Activated T-helper 17 cell treated with anti-CD3 and anti-CD28 coated beads, Interleukin-2, amount 50 U/mL, for 72 hours (primary cell): ENCODE measurements at regions not wholly inside any gene's neighbourhood (a gene's known extent, or its start where the extent isn't known, plus 50 kb on each side); places are given as distances from the start of the nearest gene placed in this dataset.

Source experiments
- ATAC-seq: fragments of 150-1000 bp; cut with Tn5 transposase; replicated peaks from 2 replicates; pipeline ENCODE4 v1.10.0; 2021; ENCODE audit warnings: mild to moderate bottlenecking, moderate library complexity
- H3K27ac Mint-ChIP-seq: one replicate; pipeline ENCODE4 v1.8.0; 2022; ENCODE audit warnings: mixed read lengths
- H3K27me3 Mint-ChIP-seq: one replicate; pipeline ENCODE4 v1.8.0; 2022; ENCODE audit warnings: mixed read lengths
- H3K36me3 Mint-ChIP-seq: one replicate; pipeline ENCODE4 v1.8.0; 2022; ENCODE audit warnings: low read depth, mild to moderate bottlenecking, mixed read lengths
- H3K4me1 Mint-ChIP-seq: one replicate; pipeline ENCODE4 v1.8.0; 2022; ENCODE audit warnings: mixed read lengths
- H3K4me3 Mint-ChIP-seq: one replicate; pipeline ENCODE4 v1.8.0; 2022; ENCODE audit warnings: mild to moderate bottlenecking, mixed read lengths
- H3K9me3 Mint-ChIP-seq: one replicate; pipeline ENCODE4 v1.8.0; 2022; ENCODE audit warnings: mixed read lengths

DNA sequence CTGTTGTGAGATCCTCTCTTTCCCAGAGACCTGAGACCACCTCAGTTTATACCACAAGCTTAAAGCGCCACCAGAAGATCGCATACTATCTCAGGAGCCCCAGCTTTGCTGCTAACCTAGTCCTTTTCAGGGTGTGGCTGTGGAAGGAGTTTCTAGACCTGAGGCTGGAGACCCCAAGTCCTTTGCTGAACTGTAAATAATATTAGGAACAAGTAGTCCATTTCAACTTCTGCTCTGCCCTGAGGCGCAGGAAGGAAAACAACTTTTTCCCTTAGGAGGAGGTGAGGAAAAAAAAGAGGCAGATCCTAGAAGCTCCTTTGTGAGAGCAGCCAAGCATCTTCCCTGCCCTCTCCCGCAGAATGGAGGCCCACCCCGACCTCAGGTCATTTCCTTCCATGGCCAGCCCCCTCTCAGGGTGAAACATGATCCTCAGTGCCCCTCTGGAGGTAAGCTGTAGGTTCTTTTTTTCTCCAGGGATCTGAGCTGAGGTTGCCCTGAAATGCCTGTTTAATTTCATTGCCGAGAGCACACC is 122.8 kb upstream of the LGALSL start:
- H3K4me1 Mint-ChIP-seq: peaks cover 11% of the 10 kb centered on the region
- H3K27ac Mint-ChIP-seq: peak overlapping the region; percentile 6
- peak overlapping the region; percentile 12 for H3K4me3 Mint-ChIP-seq
- no peak for ATAC-seq
- H3K9me3 Mint-ChIP-seq: no peaks in the 10 kb centered on the region
- H3K36me3 Mint-ChIP-seq: peaks cover 3% of the 10 kb centered on the region
- no peaks in the 10 kb centered on the region for H3K27me3 Mint-ChIP-seq

DNA sequence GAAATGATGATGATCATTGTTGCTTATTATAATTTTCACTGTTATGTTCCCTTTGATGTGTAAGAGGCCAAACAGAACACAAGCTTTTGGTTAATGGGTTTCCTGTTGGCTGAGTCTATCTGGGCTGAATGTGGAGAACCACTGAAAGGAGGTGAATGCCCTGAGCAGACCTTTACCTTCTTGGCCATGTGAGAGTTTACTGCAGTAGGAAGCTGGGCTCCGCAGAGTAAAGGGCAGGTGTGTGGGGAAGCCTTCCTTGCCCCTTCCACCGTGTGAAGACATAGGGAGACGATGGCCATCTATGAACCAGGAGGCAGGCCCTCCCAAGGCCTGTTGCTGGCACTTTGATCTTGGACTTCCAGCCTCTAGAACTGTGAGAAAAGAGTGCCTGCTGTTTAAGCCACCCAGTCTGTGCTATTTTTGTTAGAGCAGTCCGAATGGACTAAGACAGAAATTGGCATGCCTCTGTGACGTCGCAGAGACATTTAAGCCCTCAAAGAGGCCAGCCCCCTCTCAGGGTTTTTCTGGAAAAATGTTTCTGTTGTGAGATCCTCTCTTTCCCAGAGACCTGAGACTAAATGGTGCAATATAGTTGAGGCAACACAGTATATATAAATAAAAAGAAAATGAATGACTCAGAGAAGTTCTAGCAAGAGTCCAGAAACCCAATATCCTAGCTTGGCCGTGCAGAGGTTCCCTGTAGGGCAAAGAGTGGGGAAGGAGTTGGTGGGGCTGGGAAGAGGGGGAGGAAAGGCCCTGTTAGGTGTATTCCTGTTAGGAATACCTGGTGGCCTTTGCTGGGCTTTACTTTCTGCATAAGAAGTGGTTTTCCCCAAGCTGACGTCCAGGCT is 121.9 kb upstream of the LGALSL start:
- Mint-ChIP-seq H3K27me3 (no peaks in the 10 kb centered on the region), H3K27ac (no peak overlapping the region), H3K9me3 (no peaks in the 10 kb centered on the region), H3K4me3 (no peak overlapping the region), H3K36me3 (no peaks in the 10 kb centered on the region), H3K4me1 (peaks cover 5% of the 10 kb centered on the region)
- no peak for ATAC-seq

DNA sequence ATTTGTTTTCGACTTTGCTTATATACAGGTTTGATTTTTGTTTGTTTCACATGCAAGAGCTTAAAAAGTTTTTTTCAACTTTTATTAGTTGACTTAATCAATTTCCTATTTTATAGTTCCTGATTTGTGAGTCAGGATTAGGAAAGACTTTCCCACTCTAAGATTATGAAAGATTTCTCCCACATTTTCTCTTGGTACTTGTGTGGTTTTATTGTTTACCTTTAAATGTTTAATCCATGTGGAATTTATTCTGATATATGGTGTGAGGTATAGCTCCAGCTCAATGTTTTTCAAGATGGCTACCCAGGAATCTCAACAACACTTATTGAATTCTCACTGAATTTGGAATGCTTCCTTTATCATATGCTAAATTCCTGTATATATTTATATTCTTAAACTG is 117.8 kb upstream of the LGALSL start:
- no peaks in the 10 kb centered on the region for H3K36me3 Mint-ChIP-seq
- no peak overlapping the region for H3K4me3 Mint-ChIP-seq
- peaks cover 3% of the 10 kb centered on the region for H3K27me3 Mint-ChIP-seq
- H3K4me1 Mint-ChIP-seq: no peaks in the 10 kb centered on the region
- ATAC-seq: no peak
- H3K27ac Mint-ChIP-seq: no peak overlapping the region
- H3K9me3 Mint-ChIP-seq: no peaks in the 10 kb centered on the region

DNA sequence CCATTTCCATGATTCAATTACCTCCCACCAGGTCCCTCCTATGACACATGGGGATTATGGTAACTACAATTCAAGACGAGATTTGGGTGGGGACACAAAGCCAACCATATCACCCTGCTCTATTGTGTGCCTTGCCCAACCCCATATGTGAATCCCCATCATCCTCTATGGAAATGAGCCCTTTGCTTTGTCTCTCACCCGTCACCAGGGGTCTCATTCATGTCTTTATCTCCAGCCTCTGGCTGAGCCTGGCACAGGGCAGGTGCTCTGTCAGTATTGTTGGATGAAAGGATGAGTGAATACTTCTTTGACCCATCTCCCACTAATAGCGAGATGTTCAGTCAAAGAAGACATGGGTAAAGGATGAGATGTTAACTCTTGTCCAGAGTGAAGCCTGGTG is 116.6 kb upstream of the LGALSL start:
- no peak overlapping the region for H3K27ac Mint-ChIP-seq
- no peaks in the 10 kb centered on the region for H3K36me3 Mint-ChIP-seq
- no peaks in the 10 kb centered on the region for H3K9me3 Mint-ChIP-seq
- H3K27me3 Mint-ChIP-seq: peaks cover 3% of the 10 kb centered on the region
- H3K4me1 Mint-ChIP-seq: no peaks in the 10 kb centered on the region
- no peak for ATAC-seq
- H3K4me3 Mint-ChIP-seq: no peak overlapping the region

DNA sequence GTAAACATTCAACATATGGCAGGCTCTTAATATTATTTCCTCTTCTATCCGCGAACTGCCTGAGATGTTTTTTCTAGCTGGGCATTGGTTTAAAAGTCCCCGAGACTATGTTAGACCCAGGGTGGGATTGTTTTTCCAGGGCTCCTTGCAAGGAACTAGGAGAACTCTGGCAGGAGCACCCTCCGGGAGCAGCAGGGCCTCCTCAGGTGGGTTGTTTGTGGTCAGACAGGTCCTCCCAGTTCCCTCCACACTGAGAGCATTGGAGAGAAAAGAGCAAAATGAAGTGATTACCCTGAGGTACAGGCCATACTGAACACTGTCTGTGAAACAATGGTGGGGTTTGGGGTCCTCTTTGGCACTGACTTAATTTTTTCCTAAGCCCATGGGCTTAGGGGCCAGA is 115.9 kb upstream of the LGALSL start:
- ATAC-seq: no peak
- peaks cover 3% of the 10 kb centered on the region for H3K27me3 Mint-ChIP-seq
- no peaks in the 10 kb centered on the region for H3K9me3 Mint-ChIP-seq
- no peak overlapping the region for H3K27ac Mint-ChIP-seq
- H3K36me3 Mint-ChIP-seq: no peaks in the 10 kb centered on the region
- no peaks in the 10 kb centered on the region for H3K4me1 Mint-ChIP-seq
- H3K4me3 Mint-ChIP-seq: no peak overlapping the region

DNA sequence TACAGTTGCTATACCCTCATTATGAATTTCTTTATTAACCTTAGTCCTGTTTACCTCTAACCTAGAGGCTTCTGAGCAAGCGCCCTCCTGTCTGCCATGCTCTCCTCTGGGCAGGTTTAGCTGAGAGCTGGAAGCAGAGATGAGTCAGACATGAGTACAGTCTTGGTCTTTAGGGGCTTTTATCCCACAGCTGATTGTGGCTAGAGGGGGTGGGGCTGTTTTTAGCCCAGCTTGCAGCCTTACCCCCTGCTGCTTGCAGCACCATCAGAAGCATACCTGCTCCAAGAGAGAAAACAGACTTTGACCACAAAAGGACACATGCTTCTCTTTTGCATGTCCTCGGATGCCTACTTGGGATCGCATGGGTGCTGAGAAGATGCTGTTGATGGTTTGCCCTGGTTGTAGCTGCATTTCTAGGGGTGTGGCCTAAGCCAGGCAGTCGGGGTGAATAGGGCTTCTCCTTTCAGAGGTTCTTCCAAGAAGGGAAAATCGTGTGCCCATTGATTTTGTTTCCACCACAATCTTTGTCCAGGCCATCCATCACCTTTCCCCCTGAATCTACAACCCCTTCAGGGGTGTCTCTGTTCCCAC is 115.0 kb upstream of the LGALSL start:
- H3K27me3 Mint-ChIP-seq: peaks cover 3% of the 10 kb centered on the region
- no peaks in the 10 kb centered on the region for H3K9me3 Mint-ChIP-seq
- H3K27ac Mint-ChIP-seq: no peak overlapping the region
- no peak for ATAC-seq
- H3K4me3 Mint-ChIP-seq: no peak overlapping the region
- H3K36me3 Mint-ChIP-seq: no peaks in the 10 kb centered on the region
- H3K4me1 Mint-ChIP-seq: no peaks in the 10 kb centered on the region

DNA sequence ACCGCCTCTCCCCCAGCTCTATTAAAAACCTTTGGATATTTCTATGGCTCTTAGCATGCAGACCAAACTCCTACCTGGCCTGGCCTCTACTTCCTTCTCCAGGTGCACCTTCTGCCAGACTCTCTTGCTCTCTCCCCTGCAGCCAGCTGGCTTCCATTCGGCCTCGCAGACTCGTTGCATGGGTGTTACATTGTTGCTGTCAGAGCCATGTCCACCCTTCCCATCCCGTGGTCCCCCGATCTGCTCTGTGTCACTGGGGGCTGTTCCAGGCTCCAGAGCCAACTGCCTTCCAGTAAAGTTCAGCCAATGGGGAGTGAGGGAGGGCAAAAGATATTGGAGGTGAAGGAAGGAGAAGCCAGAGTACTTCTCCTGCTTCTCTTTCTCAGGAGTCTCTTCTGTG is 112.5 kb upstream of the LGALSL start:
- H3K4me1 Mint-ChIP-seq: no peaks in the 10 kb centered on the region
- no peak overlapping the region for H3K27ac Mint-ChIP-seq
- ATAC-seq: no peak
- H3K9me3 Mint-ChIP-seq: no peaks in the 10 kb centered on the region
- H3K27me3 Mint-ChIP-seq: peaks cover 7% of the 10 kb centered on the region
- H3K36me3 Mint-ChIP-seq: no peaks in the 10 kb centered on the region
- H3K4me3 Mint-ChIP-seq: no peak overlapping the region

DNA sequence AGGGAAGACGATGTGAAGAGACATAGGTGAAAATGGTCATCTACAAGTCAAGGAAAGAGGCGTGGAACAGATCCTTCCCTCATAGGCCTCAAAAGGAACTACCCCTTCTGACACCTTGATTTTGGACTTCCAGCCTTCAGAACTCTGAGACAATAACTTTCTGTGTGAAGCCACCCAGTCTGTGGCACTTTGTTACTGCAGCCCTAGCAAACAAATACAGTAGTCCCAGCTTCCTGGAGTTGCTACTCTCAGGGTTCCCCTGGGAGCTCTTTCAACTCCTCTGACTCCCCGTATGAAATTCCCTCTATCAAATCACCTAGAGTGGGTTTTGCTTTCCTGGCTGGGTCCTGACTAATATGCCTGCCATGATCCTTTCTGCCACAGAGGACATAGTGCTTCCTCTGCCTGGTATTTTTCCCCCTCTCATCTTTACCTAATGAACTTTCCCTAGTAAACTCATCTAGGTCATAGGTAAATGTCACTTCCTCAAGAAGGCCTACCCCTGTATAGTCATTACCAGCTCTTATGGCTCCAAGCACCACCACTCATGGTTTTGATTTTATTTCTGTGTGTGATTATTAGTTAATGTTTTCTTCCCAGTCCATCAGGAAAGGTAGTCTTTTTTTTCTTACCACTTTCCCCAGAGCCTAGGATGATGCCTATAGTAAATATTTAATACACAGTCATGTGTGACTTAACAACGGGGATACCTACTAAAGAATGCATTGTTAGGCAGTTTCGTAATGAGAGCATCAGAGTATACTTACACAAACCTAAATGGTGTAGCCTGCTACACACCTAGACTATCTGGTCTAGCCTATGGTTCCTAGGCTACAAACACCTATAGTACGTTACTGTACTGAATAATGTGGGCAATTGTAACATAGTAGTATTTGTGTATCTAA is 111.5 kb upstream of the LGALSL start:
- Mint-ChIP-seq H3K4me1 (no peaks in the 10 kb centered on the region), H3K4me3 (no peak overlapping the region), H3K9me3 (no peaks in the 10 kb centered on the region), H3K36me3 (no peaks in the 10 kb centered on the region), H3K27me3 (peaks cover 7% of the 10 kb centered on the region), H3K27ac (no peak overlapping the region)
- ATAC-seq: no peak

DNA sequence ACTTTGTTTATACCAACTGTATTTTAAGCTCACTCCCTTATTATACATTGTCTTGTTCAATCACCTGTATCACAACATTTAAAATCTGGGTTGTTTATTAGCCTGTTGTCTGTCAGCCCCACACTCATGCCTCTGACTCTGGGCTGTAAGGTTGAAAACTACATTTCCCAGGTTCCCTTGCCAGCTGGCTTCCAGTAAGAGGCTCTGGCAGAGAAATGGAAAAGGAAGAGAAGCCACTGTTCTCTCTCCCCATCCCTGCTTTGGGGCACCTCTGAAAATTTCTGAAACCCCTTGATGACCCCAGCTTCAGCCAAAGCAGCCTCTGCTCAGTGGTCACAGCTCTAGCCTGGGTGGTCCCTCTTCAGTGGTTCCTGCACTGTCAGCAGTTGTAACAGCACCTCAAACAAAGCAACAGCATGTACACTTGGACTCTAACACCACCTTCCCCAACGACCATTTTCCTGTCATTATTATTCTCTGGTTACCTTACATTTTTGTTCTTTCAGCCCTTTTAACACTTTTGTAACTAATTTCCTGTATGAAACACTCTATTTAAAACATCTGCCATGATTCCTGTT is 108.9 kb upstream of the LGALSL start:
- no peak overlapping the region for H3K27ac Mint-ChIP-seq
- peaks cover 4% of the 10 kb centered on the region for H3K27me3 Mint-ChIP-seq
- no peaks in the 10 kb centered on the region for H3K36me3 Mint-ChIP-seq
- H3K9me3 Mint-ChIP-seq: no peaks in the 10 kb centered on the region
- no peak overlapping the region for H3K4me3 Mint-ChIP-seq
- no peaks in the 10 kb centered on the region for H3K4me1 Mint-ChIP-seq
- no peak for ATAC-seq

DNA sequence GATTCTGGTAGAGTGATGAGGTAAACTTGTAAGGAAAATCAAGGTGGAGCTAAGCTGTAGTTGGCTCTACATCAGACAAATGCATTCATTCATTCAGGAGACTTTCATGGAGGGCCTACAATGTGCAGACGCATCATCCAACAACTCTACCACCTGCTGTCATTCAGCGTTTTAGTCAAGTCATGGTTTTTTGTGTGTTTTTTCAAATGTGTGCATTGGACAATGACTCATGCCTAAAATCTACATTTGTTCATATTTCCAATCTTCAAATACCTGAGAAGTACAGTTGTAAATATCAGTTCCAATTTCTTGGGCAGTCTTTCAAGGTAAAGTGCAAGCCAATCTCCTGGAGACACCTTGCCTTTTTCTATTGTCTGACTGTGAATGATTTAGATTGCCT is 108.0 kb upstream of the LGALSL start:
- Mint-ChIP-seq H3K27ac (no peak overlapping the region), H3K36me3 (no peaks in the 10 kb centered on the region), H3K4me3 (no peak overlapping the region), H3K27me3 (peaks cover 4% of the 10 kb centered on the region), H3K4me1 (no peaks in the 10 kb centered on the region), H3K9me3 (no peaks in the 10 kb centered on the region)
- ATAC-seq: no peak

DNA sequence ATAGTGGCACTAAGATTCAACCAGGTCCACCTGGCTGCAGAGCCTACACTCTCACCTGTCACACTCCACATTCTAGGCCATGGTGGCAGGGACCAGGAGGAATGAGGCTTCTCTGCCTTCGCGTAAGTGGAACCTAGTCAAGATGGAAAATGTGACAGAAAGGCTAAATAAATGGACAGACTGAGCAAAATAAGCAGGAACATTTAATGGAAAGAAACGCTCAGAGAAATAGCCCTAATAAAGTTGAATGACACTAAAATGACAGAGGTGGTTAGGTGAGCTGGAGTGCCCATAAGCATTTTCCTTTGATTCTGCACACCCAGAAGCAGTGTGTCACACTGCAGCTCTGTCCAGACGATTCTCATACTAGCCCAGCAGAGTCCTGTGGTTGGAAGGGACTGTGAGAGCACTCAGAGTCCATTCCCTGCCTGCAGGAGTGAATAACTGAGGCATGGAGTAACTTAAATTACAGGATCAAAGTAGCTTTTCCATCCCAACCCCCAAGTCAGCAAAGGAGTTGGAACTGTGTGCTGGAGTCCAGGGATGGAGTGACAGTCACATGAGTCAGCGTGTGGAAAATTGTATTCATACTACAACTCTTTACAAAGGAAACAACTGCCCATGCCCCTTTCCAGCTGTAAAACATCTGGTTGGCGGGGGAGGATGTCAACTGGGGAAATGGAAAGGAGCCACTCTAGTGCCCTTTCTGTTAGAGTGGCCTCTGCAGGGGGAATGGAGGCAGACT is 105.4 kb upstream of the LGALSL start:
- ATAC-seq: no peak
- Mint-ChIP-seq H3K4me3 (no peak overlapping the region), H3K4me1 (no peaks in the 10 kb centered on the region), H3K36me3 (no peaks in the 10 kb centered on the region), H3K9me3 (no peaks in the 10 kb centered on the region), H3K27me3 (peaks cover 7% of the 10 kb centered on the region), H3K27ac (no peak overlapping the region)

DNA sequence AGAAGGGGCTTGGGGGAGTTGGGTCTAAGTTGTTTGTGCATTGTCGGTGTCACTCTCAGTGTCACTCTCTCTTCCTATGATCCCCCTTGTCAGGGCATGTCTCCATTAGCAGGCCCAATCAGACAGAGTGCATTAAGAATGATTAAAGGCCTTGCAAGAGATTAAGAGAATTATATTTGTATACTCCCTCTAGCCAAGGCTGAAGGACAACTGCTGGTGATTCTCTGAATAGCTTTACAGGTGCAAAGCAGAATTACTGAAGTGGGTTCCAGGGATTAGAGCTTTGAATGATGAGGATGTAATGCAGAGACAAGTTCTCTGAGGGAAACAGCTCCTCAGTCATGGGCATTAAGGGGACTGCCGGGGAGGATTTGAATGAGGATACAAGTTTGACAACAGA is 104.8 kb upstream of the LGALSL start:
- ATAC-seq: no peak
- Mint-ChIP-seq H3K9me3 (no peaks in the 10 kb centered on the region), H3K4me1 (no peaks in the 10 kb centered on the region), H3K4me3 (no peak overlapping the region), H3K27me3 (peaks cover 7% of the 10 kb centered on the region), H3K27ac (no peak overlapping the region), H3K36me3 (no peaks in the 10 kb centered on the region)

DNA sequence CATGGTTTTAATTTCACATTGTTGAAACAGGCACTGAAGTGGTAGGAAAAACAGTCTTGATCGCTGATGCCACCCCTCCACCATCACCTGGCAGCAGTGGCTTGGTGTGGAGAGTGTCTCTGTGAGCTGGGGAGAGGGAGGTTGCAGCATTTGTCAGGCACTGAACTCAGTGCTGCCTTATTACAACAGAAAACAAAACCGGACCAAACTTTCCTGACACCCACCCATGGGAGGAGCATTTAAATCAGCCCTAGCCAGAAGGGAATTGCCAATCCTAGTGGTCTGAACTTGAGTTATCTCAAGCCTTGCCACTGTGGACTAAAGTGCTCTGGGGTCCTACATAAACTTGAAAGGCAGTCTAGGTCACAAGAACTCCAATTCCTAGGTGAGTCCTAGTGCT is 103.0 kb upstream of the LGALSL start:
- no peak overlapping the region for H3K27ac Mint-ChIP-seq
- no peak for ATAC-seq
- no peaks in the 10 kb centered on the region for H3K4me1 Mint-ChIP-seq
- H3K36me3 Mint-ChIP-seq: no peaks in the 10 kb centered on the region
- H3K4me3 Mint-ChIP-seq: no peak overlapping the region
- H3K27me3 Mint-ChIP-seq: peaks cover 3% of the 10 kb centered on the region
- no peaks in the 10 kb centered on the region for H3K9me3 Mint-ChIP-seq

DNA sequence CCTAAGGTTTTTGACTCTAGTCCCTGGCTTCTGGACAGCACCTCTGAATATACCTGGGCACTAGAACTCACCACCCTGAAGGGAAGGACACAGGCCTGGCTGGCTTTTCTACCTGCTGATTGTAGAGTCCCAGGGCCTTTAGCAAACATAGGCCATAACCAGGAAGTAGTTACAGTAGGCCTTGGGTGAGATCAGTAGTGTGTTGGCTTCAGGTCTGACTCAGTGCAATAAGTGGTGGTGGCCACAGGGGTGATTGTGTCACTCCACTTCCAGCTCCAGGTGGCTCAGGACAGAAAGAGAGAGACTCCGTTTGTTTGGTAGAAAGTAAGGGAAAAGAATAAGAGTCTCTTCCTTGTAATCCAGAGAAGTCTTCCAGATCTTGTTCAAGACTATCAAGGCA is 101.7 kb upstream of the LGALSL start:
- H3K4me3 Mint-ChIP-seq: no peak overlapping the region
- H3K4me1 Mint-ChIP-seq: peaks cover 11% of the 10 kb centered on the region
- no peaks in the 10 kb centered on the region for H3K9me3 Mint-ChIP-seq
- no peak overlapping the region for H3K27ac Mint-ChIP-seq
- H3K27me3 Mint-ChIP-seq: peaks cover 11% of the 10 kb centered on the region
- peak; percentile 87 for ATAC-seq
- H3K36me3 Mint-ChIP-seq: no peaks in the 10 kb centered on the region
